H9 (cell line): ENCODE measurements at regions not wholly inside any gene's neighbourhood (a gene's known extent, or its start where the extent isn't known, plus 50 kb on each side); places are given as distances from the start of the nearest gene placed in this dataset.

Experiments
- DNase-seq: peaks from one replicate; pipeline ENCODE4 v3.0.0-alpha.2; 2017
- H2AFZ ChIP-seq: one replicate; pipeline ENCODE4 v1.6.1; 2013; ENCODE audit warnings: mild to moderate bottlenecking, low read length, control low read depth, moderate library complexity
- H2AK5ac ChIP-seq: 2 replicates; pipeline ENCODE4 v1.6.1; 2013; ENCODE audit warnings: low read length, control low read depth, mixed read lengths; ENCODE audit not compliant: insufficient read length
- H2BK120ac ChIP-seq: one replicate; pipeline ENCODE4 v1.6.1; 2013; ENCODE audit warnings: low read depth, mild to moderate bottlenecking, low read length, control low read depth, inconsistent platforms; ENCODE audit not compliant: poor library complexity, severe bottlenecking
- H2BK12ac ChIP-seq: 2 replicates; pipeline ENCODE4 v1.6.1; 2013; ENCODE audit warnings: low read length, control low read depth, mixed read lengths, low read depth; ENCODE audit not compliant: insufficient read length
- H2BK15ac ChIP-seq: 2 replicates; pipeline ENCODE4 v1.6.1; 2013; ENCODE audit warnings: low read depth, low read length, control low read depth
- H2BK20ac ChIP-seq: one replicate; pipeline ENCODE4 v1.6.1; 2013; ENCODE audit warnings: low read depth, mild to moderate bottlenecking, low read length, control low read depth, inconsistent platforms; ENCODE audit not compliant: poor library complexity, severe bottlenecking
- H2BK5ac ChIP-seq: 2 replicates; pipeline ENCODE4 v1.6.1; 2013; ENCODE audit warnings: low read length, control low read depth, mixed read lengths; ENCODE audit not compliant: insufficient read length
- H3K14ac ChIP-seq: 2 replicates; pipeline ENCODE4 v1.6.1; 2013; ENCODE audit warnings: low read length, control low read depth; ENCODE audit not compliant: insufficient read depth
- H3K18ac ChIP-seq: 2 replicates; pipeline ENCODE4 v1.6.1; 2013; ENCODE audit warnings: low read depth, mild to moderate bottlenecking, mixed read lengths, low read length, control low read depth; ENCODE audit not compliant: insufficient read length
- H3K23ac ChIP-seq: 2 replicates; pipeline ENCODE4 v1.6.1; 2013; ENCODE audit warnings: low read length, control low read depth, mixed read lengths, low read depth; ENCODE audit not compliant: insufficient read length
- H3K23me2 ChIP-seq: 2 replicates; pipeline ENCODE4 v1.6.1; 2013; ENCODE audit warnings: low read depth, mild to moderate bottlenecking, mixed read lengths, low read length, control low read depth; ENCODE audit not compliant: insufficient read length, poor library complexity, severe bottlenecking
- H3K27ac ChIP-seq: 2 replicates; pipeline ENCODE4 v1.5.1; 2013; ENCODE audit warnings: low read length, control low read depth, mixed read lengths, low read depth; ENCODE audit not compliant: insufficient read length
- H3K27me3 ChIP-seq: 2 replicates; pipeline ENCODE4 v1.6.1; 2013; ENCODE audit warnings: low read length, control low read depth, inconsistent platforms; ENCODE audit not compliant: insufficient read depth
- H3K4ac ChIP-seq: 2 replicates; pipeline ENCODE4 v1.6.1; 2013; ENCODE audit warnings: low read depth, mild to moderate bottlenecking, control low read depth, inconsistent platforms, low read length, moderate library complexity
- H3K4me1 ChIP-seq: 2 replicates; pipeline ENCODE4 v1.6.1; 2013; ENCODE audit warnings: low read length, control low read depth, inconsistent platforms; ENCODE audit not compliant: insufficient read depth
- H3K4me2 ChIP-seq: 2 replicates; pipeline ENCODE4 v1.6.1; 2013; ENCODE audit warnings: low read length, control low read depth, mixed read lengths; ENCODE audit not compliant: insufficient read length, insufficient read depth
- H3K56ac ChIP-seq: 2 replicates; pipeline ENCODE4 v1.6.1; 2013; ENCODE audit warnings: low read depth, mild to moderate bottlenecking, mixed read lengths, low read length, control low read depth; ENCODE audit not compliant: insufficient read length
- H3K79me1 ChIP-seq: 2 replicates; pipeline ENCODE4 v1.6.1; 2013; ENCODE audit warnings: low read depth, mild to moderate bottlenecking, moderate library complexity, low read length, control low read depth, inconsistent platforms; ENCODE audit not compliant: insufficient read depth, poor library complexity, severe bottlenecking
- H3K79me2 ChIP-seq: 2 replicates; pipeline ENCODE4 v1.6.1; 2013; ENCODE audit warnings: low read length, control low read depth, inconsistent platforms; ENCODE audit not compliant: insufficient read depth
- H3K9ac ChIP-seq: 2 replicates; pipeline ENCODE4 v1.6.1; 2013; ENCODE audit warnings: low read length, control low read depth, mixed read lengths; ENCODE audit not compliant: insufficient read length; ENCODE audit errors: extremely low read depth
- H3K9me3 ChIP-seq: one replicate; pipeline ENCODE4 v1.6.1; 2013; ENCODE audit warnings: low read depth, low read length, inconsistent platforms; ENCODE audit not compliant: control insufficient read depth
- H3T11ph ChIP-seq: one replicate; pipeline ENCODE4 v1.6.1; 2013; ENCODE audit warnings: mild to moderate bottlenecking, low read length, control low read depth, inconsistent platforms
- H4K20me1 ChIP-seq: one replicate; pipeline ENCODE4 v1.6.1; 2013; ENCODE audit not compliant: control insufficient read depth, insufficient read length, insufficient read depth
- H4K5ac ChIP-seq: 2 replicates; pipeline ENCODE4 v1.6.1; 2013; ENCODE audit warnings: low read depth, mild to moderate bottlenecking, mixed read lengths, low read length, control low read depth; ENCODE audit not compliant: insufficient read length
- H4K8ac ChIP-seq: replicated peaks from 2 replicates; pipeline ENCODE4 v1.6.1; 2013; ENCODE audit warnings: low read length, control low read depth, mixed read lengths, low read depth; ENCODE audit not compliant: insufficient read length
- H4K91ac ChIP-seq: 2 replicates; pipeline ENCODE4 v1.6.1; 2013; ENCODE audit warnings: low read depth, mild to moderate bottlenecking, moderate library complexity, mixed read lengths, low read length, control low read depth; ENCODE audit not compliant: insufficient read length
- H3K27ac Mint-ChIP-seq, 3 experiments: 2 replicates in 2 of 3; 3 replicates in 1 of 3; pipeline ENCODE4 v1.8.0; 2020 to 2021; ENCODE audit warnings: mixed read lengths in 3 of 3, mild to moderate bottlenecking in 1 of 3, moderate library complexity in 1 of 3
- H3K27me3 Mint-ChIP-seq: 2 replicates; pipeline ENCODE4 v1.8.0; 2021; ENCODE audit warnings: low read depth, mild to moderate bottlenecking, moderate library complexity, mixed read lengths
- H3K36me3 Mint-ChIP-seq, 3 experiments: 2 replicates in 2 of 3; 3 replicates in 1 of 3; pipeline ENCODE4 v1.8.0; 2020 to 2021; ENCODE audit warnings: low read depth in 3 of 3, mixed read lengths in 3 of 3; ENCODE audit not compliant: insufficient read depth in 1 of 3
- H3K4me1 Mint-ChIP-seq, 2 experiments: 2 replicates each; pipeline ENCODE4 v1.8.0; 2020; ENCODE audit warnings: mixed read lengths in 2 of 2
- H3K4me3 Mint-ChIP-seq, 2 experiments: 2 replicates in 1 of 2; 3 replicates in 1 of 2; pipeline ENCODE4 v1.8.0; 2020 to 2021; ENCODE audit warnings: mild to moderate bottlenecking in 2 of 2, mixed read lengths in 2 of 2, moderate library complexity in 1 of 2
- H3K9me3 Mint-ChIP-seq, 2 experiments: 2 replicates in 1 of 2; 3 replicates in 1 of 2; pipeline ENCODE4 v1.8.0; 2020; ENCODE audit warnings: mild to moderate bottlenecking in 2 of 2, mixed read lengths in 2 of 2, moderate library complexity in 1 of 2
- TF ChIP-seq, protein P1 (sequence below): fragments of 200-600 bp; sonication (generic); conservative IDR thresholded peaks from 3 replicates; pipeline ENCODE4 v1.8.0; 2021; ENCODE audit warnings: antibody characterized with exemption, mild to moderate bottlenecking

DNA sequence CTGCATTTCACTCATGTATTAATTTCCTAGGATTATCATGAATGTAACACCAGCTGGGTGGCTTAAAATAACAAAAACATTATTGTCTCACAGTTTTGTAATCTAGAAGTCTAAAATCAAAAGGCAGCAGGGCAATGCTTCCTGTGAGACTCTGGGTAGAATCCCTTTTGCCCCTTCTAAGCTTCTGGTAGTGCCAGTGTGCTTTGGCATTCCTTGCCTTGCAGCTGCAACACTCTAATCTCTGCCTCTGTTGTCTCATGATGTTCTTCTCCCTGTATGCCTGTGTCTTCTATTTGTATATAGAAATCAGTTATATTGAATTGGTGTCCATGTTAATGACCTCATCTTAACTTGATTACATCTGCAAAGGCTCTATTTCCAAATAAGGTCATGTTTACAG lies 1117.3 kb downstream of the PCDH18 start:
- Histone ChIP-seq H3K27ac (no peak overlapping the region), H3K79me1 (no peaks in the 10 kb centered on the region), H2BK12ac (no peak overlapping the region), H2AFZ (no peak overlapping the region), H3K14ac (no peak overlapping the region), H4K8ac (no peak overlapping the region), H3K4ac (no peak overlapping the region), H2BK5ac (no peak overlapping the region), H4K5ac (no peak overlapping the region), H3K27me3 (no peaks in the 10 kb centered on the region), H3K9me3 (no peaks in the 10 kb centered on the region), H2AK5ac (no peak overlapping the region), H3T11ph (no peak overlapping the region), H2BK15ac (no peak overlapping the region), H3K56ac (no peak overlapping the region), H3K23me2 (no peaks in the 10 kb centered on the region), H3K18ac (no peak overlapping the region), H3K79me2 (no peaks in the 10 kb centered on the region), H3K9ac (no peak overlapping the region), H3K4me2 (no peak overlapping the region), H3K4me1 (no peaks in the 10 kb centered on the region), H4K20me1 (no peaks in the 10 kb centered on the region), H4K91ac (no peak overlapping the region), H2BK20ac (no peak overlapping the region), H2BK120ac (no peak overlapping the region), H3K23ac (no peak overlapping the region)
- H3K4me3 Mint-ChIP-seq: no peak overlapping the region
- H3K4me1 Mint-ChIP-seq: peaks cover 0 to 4% of the 10 kb centered on the region in 2 experiments; a peak in 1 of 4 replicates
- H3K27ac Mint-ChIP-seq: no peak overlapping the region
- H3K9me3 Mint-ChIP-seq: no peaks in the 10 kb centered on the region
- DNase-seq: no peak
- H3K36me3 Mint-ChIP-seq: no peaks in the 10 kb centered on the region
- TF ChIP-seq, protein P1, sequence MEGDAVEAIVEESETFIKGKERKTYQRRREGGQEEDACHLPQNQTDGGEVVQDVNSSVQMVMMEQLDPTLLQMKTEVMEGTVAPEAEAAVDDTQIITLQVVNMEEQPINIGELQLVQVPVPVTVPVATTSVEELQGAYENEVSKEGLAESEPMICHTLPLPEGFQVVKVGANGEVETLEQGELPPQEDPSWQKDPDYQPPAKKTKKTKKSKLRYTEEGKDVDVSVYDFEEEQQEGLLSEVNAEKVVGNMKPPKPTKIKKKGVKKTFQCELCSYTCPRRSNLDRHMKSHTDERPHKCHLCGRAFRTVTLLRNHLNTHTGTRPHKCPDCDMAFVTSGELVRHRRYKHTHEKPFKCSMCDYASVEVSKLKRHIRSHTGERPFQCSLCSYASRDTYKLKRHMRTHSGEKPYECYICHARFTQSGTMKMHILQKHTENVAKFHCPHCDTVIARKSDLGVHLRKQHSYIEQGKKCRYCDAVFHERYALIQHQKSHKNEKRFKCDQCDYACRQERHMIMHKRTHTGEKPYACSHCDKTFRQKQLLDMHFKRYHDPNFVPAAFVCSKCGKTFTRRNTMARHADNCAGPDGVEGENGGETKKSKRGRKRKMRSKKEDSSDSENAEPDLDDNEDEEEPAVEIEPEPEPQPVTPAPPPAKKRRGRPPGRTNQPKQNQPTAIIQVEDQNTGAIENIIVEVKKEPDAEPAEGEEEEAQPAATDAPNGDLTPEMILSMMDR: no peak
- H3K27me3 Mint-ChIP-seq: no peaks in the 10 kb centered on the region
